Loucy (cell line): ENCODE measurements at regions not wholly inside any gene's neighbourhood (a gene's known extent, or its start where the extent isn't known, plus 50 kb on each side); places are given as distances from the start of the nearest gene placed in this dataset.

ENCODE experiments used
- EZH2phosphoT487 ChIP-seq: fragments of 200-600 bp; IDR thresholded peaks from 2 replicates; pipeline ENCODE4 v1.6.1; 2018; ENCODE audit warnings: antibody characterized with exemption, mild to moderate bottlenecking, moderate library complexity, borderline replicate concordance
- TF ChIP-seq, protein P1 (sequence below): fragments of 200-600 bp; sonication (generic); conservative IDR thresholded peaks from 2 replicates; pipeline ENCODE4 v1.5.1; 2014; ENCODE audit warnings: mild to moderate bottlenecking, antibody characterized with exemption, low read length

GRCh38 chr2:225889452-225889851, 489.9 kb downstream of the NYAP2 start:
- TF ChIP-seq, protein P1, sequence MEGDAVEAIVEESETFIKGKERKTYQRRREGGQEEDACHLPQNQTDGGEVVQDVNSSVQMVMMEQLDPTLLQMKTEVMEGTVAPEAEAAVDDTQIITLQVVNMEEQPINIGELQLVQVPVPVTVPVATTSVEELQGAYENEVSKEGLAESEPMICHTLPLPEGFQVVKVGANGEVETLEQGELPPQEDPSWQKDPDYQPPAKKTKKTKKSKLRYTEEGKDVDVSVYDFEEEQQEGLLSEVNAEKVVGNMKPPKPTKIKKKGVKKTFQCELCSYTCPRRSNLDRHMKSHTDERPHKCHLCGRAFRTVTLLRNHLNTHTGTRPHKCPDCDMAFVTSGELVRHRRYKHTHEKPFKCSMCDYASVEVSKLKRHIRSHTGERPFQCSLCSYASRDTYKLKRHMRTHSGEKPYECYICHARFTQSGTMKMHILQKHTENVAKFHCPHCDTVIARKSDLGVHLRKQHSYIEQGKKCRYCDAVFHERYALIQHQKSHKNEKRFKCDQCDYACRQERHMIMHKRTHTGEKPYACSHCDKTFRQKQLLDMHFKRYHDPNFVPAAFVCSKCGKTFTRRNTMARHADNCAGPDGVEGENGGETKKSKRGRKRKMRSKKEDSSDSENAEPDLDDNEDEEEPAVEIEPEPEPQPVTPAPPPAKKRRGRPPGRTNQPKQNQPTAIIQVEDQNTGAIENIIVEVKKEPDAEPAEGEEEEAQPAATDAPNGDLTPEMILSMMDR: peak; percentile 84
- no peak for TF ChIP-seq EZH2phosphoT487
